Ovary (tissue), 7 donors: ENCODE measurements at regions not wholly inside any gene's neighbourhood (a gene's known extent, or its start where the extent isn't known, plus 50 kb on each side); places are given as distances from the start of the nearest gene placed in this dataset.

Source experiments
- DNase-seq, 5 donors: peaks; one replicate each; pipeline ENCODE4 v3.0.0-alpha.2; 2019 to 2020
- H3K27ac ChIP-seq, 2 donors: fragments of 200-600 bp; one replicate each; pipeline versions ENCODE4 v1.5.1 to v1.8.0; 2019 to 2022
- H3K27me3 ChIP-seq: fragments of 200-600 bp; one replicate; pipeline ENCODE4 v1.8.0; 2022
- H3K36me3 ChIP-seq: fragments of 200-600 bp; sonication (generic); one replicate; pipeline ENCODE4 v1.5.1; 2019
- H3K4me1 ChIP-seq: one replicate; pipeline ENCODE4 v1.8.1; 2013; ENCODE audit warnings: mild to moderate bottlenecking, moderate library complexity; ENCODE audit not compliant: insufficient read depth
- H3K4me3 ChIP-seq: fragments of 200-600 bp; sonication (generic); one replicate; pipeline ENCODE4 v1.5.1; 2017
- H3K9me3 ChIP-seq, 2 donors: fragments of 200-600 bp in 1 of 2; sonication (generic) in 1 of 2; one replicate each; pipeline versions ENCODE4 v1.5.1 to v1.8.1; 2013 to 2019; ENCODE audit warnings: mild to moderate bottlenecking in 1 of 2, moderate library complexity in 1 of 2
- CTCF ChIP-seq, 3 donors: fragments of 450-650 bp in 2 of 3; fragments of 200-600 bp in 1 of 3; IDR thresholded peaks; one replicate each; pipeline versions ENCODE4 v1.5.1 to v1.8.0; 2016 to 2022; ENCODE audit warnings: antibody characterized with exemption in 3 of 3, mild to moderate bottlenecking in 1 of 3
- EP300 ChIP-seq: sonication (generic); formaldehyde crosslinking; IDR thresholded peaks from one replicate; pipeline ENCODE4 v1.6.1; 2017; ENCODE audit warnings: antibody characterized with exemption
- POLR2A ChIP-seq: fragments of 450-650 bp; IDR thresholded peaks from one replicate; pipeline ENCODE4 v1.6.1; 2017; ENCODE audit warnings: antibody characterized with exemption, mild to moderate bottlenecking, moderate library complexity
- WGBS, 3 donors: extraction: QIAGEN DNeasy Blood & Tissue Kit in 1 of 3; methylation state at CpG; one replicate each; pipeline versions ENCODE4 v1.1.5 to v1.1.7; 2013 to 2017; 5-methylcytosine and 5-hydroxymethylcytosine counted together
- intact Hi-C, 4 donors: fragments of 100-400 bp; cut with DNase I; formaldehyde crosslinking; loops; one replicate each; pipeline versions ENCODE4 v1.11.0 to v1.15.1; 2022 to 2023
- donor health status: DM: no; HTN: no; CAD: no; lungs with moderate emphysema.
- donor health status: DM: no; HTN: no; CAD: no.
- donor health status: Bipolar disorder and iron deficiency.
- donor health status: DM: no; HTN: no; CAD: no.
- donor health status: DM: yes; HTN: yes; CAD: no.

GRCh38 chr4:159052315-159052714 lies 50.6 kb upstream of the RAPGEF2 start:
- WGBS, 3 donors = 76 to 86% (median 79%) methylated on average over 6 of the region's 6 CpGs
- H3K4me1 ChIP-seq = peaks cover 1% of the 10 kb centered on the region
- DNase-seq = no peak
- no peaks in the 10 kb centered on the region for H3K36me3 ChIP-seq
- no peak for TF ChIP-seq EP300
- no peak for TF ChIP-seq POLR2A
- TF ChIP-seq CTCF (IDR thresholded peaks at IDR 0.05) = no peak
- intact Hi-C loops = no loop called here
- no peaks in the 10 kb centered on the region for H3K27me3 ChIP-seq
- no peaks in the 10 kb centered on the region for H3K9me3 ChIP-seq
- no peak overlapping the region for H3K27ac ChIP-seq
- no peak overlapping the region for H3K4me3 ChIP-seq
